Sigmoid colon (tissue), 6 donors: ENCODE measurements at regions not wholly inside any gene's neighbourhood (a gene's known extent, or its start where the extent isn't known, plus 50 kb on each side); places are given as distances from the start of the nearest gene placed in this dataset.
"Not testable (repeated sequence)": the region's sequence is repeated elsewhere in the genome, so short reads cannot be mapped to it uniquely, and the experiment has no call there.

Experiments used
- DNase-seq: peaks from one replicate; pipeline ENCODE4 v3.0.0-alpha.2; 2019
- H3K27ac ChIP-seq, 4 donors: fragments of 200-600 bp; sonication (generic); one replicate each; pipeline ENCODE4 v1.5.1; 2016 to 2019; ENCODE audit warnings: mild to moderate bottlenecking in 1 of 4
- H3K27me3 ChIP-seq, 3 donors: fragments of 200-600 bp; sonication (generic); one replicate each; pipeline ENCODE4 v1.5.1; 2019; ENCODE audit warnings: mild to moderate bottlenecking in 1 of 3
- H3K36me3 ChIP-seq, 4 donors: fragments of 200-600 bp; sonication (generic); one replicate each; pipeline ENCODE4 v1.5.1; 2016 to 2019
- H3K4me1 ChIP-seq, 4 donors: fragments of 200-600 bp; sonication (generic); one replicate each; pipeline ENCODE4 v1.5.1; 2017 to 2019
- H3K4me3 ChIP-seq, 4 donors: fragments of 200-600 bp; sonication (generic); one replicate each; pipeline ENCODE4 v1.5.1; 2017 to 2019; ENCODE audit warnings: mild to moderate bottlenecking in 2 of 4, moderate library complexity in 1 of 4
- H3K9me3 ChIP-seq, 4 donors: fragments of 200-600 bp in 3 of 4; sonication (generic) in 3 of 4; one replicate each; pipeline versions ENCODE4 v1.5.1 to v1.6.1; 2013 to 2019
- CTCF ChIP-seq, 4 experiments: fragments of 450-650 bp in 3 of 4; fragments of 200-600 bp in 1 of 4; IDR thresholded peaks; one replicate each; pipeline ENCODE4 v1.5.1; 2016 to 2019; ENCODE audit warnings: antibody characterized with exemption in 4 of 4, mild to moderate bottlenecking in 3 of 4, moderate library complexity in 2 of 4
- EP300 ChIP-seq, 4 donors: sonication (generic); formaldehyde crosslinking; IDR thresholded peaks; one replicate each; pipeline ENCODE4 v1.6.1; 2017; ENCODE audit warnings: antibody characterized with exemption in 4 of 4
- POLR2A ChIP-seq, 2 donors: fragments of 450-650 bp; IDR thresholded peaks; one replicate each; pipeline ENCODE4 v1.6.1; 2016; ENCODE audit warnings: antibody characterized with exemption in 2 of 2, mild to moderate bottlenecking in 2 of 2, moderate library complexity in 2 of 2
- POLR2AphosphoS5 ChIP-seq, 4 donors: sonication (generic); formaldehyde crosslinking; IDR thresholded peaks; one replicate each; pipeline ENCODE4 v1.6.1; 2017; ENCODE audit warnings: antibody characterized with exemption in 4 of 4
- WGBS, 2 donors: extraction: QIAGEN DNeasy Blood & Tissue Kit; methylation state at CpG; one replicate each; pipeline ENCODE4 v1.1.7; 2013; 5-methylcytosine and 5-hydroxymethylcytosine counted together
- intact Hi-C: fragments of 100-400 bp; cut with DNase I; formaldehyde crosslinking; loops from one replicate; pipeline ENCODE4 v1.15.1; 2023
- donor health status: healthy with polysubstance abuse.
- donor health status: healthy.

- 75 to 77% methylated on average over 2 of the region's 2 CpGs for WGBS, 2 donors
- Histone ChIP-seq H3K36me3 (no peaks in the 10 kb centered on the region), H3K4me3 (no peak overlapping the region), H3K27me3 (no peaks in the 10 kb centered on the region), H3K27ac (no peak overlapping the region), H3K4me1 (no peaks in the 10 kb centered on the region), H3K9me3 (no peaks in the 10 kb centered on the region)
- no peak for TF ChIP-seq CTCF (IDR thresholded peaks at IDR 0.05)
- no peak for TF ChIP-seq EP300 (IDR thresholded peaks at IDR 0.05)
- no peak for TF ChIP-seq POLR2AphosphoS5 (IDR thresholded peaks at IDR 0.05)
- no peak for TF ChIP-seq POLR2A (IDR thresholded peaks at IDR 0.05)
- intact Hi-C loops = no loop called here
- DNase-seq = no peak
Observed at GRCh38 chr12:88856201-88856600, 275.9 kb upstream of the KITLG start.

- H3K36me3 ChIP-seq = no peaks in the 10 kb centered on the region
- H3K27ac ChIP-seq = no peak overlapping the region
- no peaks in the 10 kb centered on the region for H3K27me3 ChIP-seq
- intact Hi-C loops = no loop called here
- 83 to 98% methylated on average over 1 of the region's 1 CpG for WGBS, 2 donors
- H3K4me1 ChIP-seq = no peaks in the 10 kb centered on the region
- no peak for DNase-seq
- TF ChIP-seq CTCF (IDR thresholded peaks at IDR 0.05) (no peak), EP300 (IDR thresholded peaks at IDR 0.05) (no peak), POLR2AphosphoS5 (IDR thresholded peaks at IDR 0.05) (no peak), POLR2A (IDR thresholded peaks at IDR 0.05) (no peak)
- H3K9me3 ChIP-seq = no peaks in the 10 kb centered on the region
- no peak overlapping the region for H3K4me3 ChIP-seq
Observed at GRCh38 chr12:88855301-88855700, 275.0 kb upstream of the KITLG start.

GRCh38 chr12:88854260-88854659 lies 274.0 kb upstream of the KITLG start:
- H3K27me3 ChIP-seq = no peaks in the 10 kb centered on the region
- H3K27ac ChIP-seq = no peak overlapping the region
- intact Hi-C loops = no loop called here
- no peaks in the 10 kb centered on the region for H3K36me3 ChIP-seq
- no peaks in the 10 kb centered on the region for H3K9me3 ChIP-seq
- no peaks in the 10 kb centered on the region for H3K4me1 ChIP-seq
- H3K4me3 ChIP-seq = no peak overlapping the region
- DNase-seq = no peak
- TF ChIP-seq EP300 (IDR thresholded peaks at IDR 0.05) = no peak
- TF ChIP-seq POLR2A (IDR thresholded peaks at IDR 0.05) = no peak
- TF ChIP-seq CTCF (IDR thresholded peaks at IDR 0.05) = no peak
- no peak for TF ChIP-seq POLR2AphosphoS5 (IDR thresholded peaks at IDR 0.05)
- WGBS, 2 donors = 80 to 89% methylated on average over 1 of the region's 1 CpG

GRCh38 chr12:88847246-88847645 lies 267.0 kb upstream of the KITLG start:
- DNase-seq, intact Hi-C loops, H3K4me3 ChIP-seq, H3K9me3 ChIP-seq, H3K36me3 ChIP-seq, H3K27me3 ChIP-seq, H3K27ac ChIP-seq, H3K4me1 ChIP-seq: not testable (repeated sequence)
- 90 to 91% methylated on average over 13 of the region's 14 CpGs for WGBS, 2 donors

- H3K27ac ChIP-seq = no peak overlapping the region
- intact Hi-C loops = no loop called here
- 92% methylated on average over 8 of the region's 8 CpGs for WGBS, 2 donors
- H3K4me1 ChIP-seq = no peaks in the 10 kb centered on the region
- no peaks in the 10 kb centered on the region for H3K36me3 ChIP-seq
- no peaks in the 10 kb centered on the region for H3K9me3 ChIP-seq
- no peak for TF ChIP-seq POLR2A (IDR thresholded peaks at IDR 0.05)
- no peak for TF ChIP-seq EP300 (IDR thresholded peaks at IDR 0.05)
- no peak for TF ChIP-seq CTCF (IDR thresholded peaks at IDR 0.05)
- TF ChIP-seq POLR2AphosphoS5 (IDR thresholded peaks at IDR 0.05) = no peak
- no peak for DNase-seq
- no peaks in the 10 kb centered on the region for H3K27me3 ChIP-seq
- H3K4me3 ChIP-seq = no peak overlapping the region
Observed at GRCh38 chr12:88844426-88844825, 264.2 kb upstream of the KITLG start.
